Smooth muscle cell (in vitro differentiated cells): ENCODE measurements at regions not wholly inside any gene's neighbourhood (a gene's known extent, or its start where the extent isn't known, plus 50 kb on each side); places are given as distances from the start of the nearest gene placed in this dataset.

Source experiments
- DNase-seq: peaks from one replicate; lab custom pipeline; 2025; ENCODE audit not compliant: unreplicated experiment; lab: John Stamatoyannopoulos, UW
- H2AFZ ChIP-seq: fragments of 200-600 bp; sonication (generic); 2 replicates; pipeline ENCODE4 v1.6.0; 2016; ENCODE audit warnings: antibody characterized with exemption, low read depth, mild to moderate bottlenecking
- H3F3A ChIP-seq: fragments of 200-600 bp; sonication (generic); 2 replicates; pipeline ENCODE4 v1.6.0; 2017; ENCODE audit warnings: antibody characterized with exemption, low read depth
- H3K27ac ChIP-seq: fragments of 200-600 bp; sonication (generic); 2 replicates; pipeline ENCODE4 v1.5.1; 2016; ENCODE audit warnings: low read depth, mild to moderate bottlenecking
- H3K27me3 ChIP-seq: fragments of 200-600 bp; sonication (generic); 2 replicates; pipeline ENCODE4 v1.6.1; 2016; ENCODE audit warnings: low read depth, mild to moderate bottlenecking
- H3K36me3 ChIP-seq: fragments of 200-600 bp; sonication (generic); 2 replicates; pipeline ENCODE4 v1.5.1; 2016; ENCODE audit warnings: low read depth
- H3K4me1 ChIP-seq: fragments of 200-600 bp; sonication (generic); 2 replicates; pipeline ENCODE4 v1.5.1; 2016; ENCODE audit warnings: low read depth
- H3K4me2 ChIP-seq: fragments of 200-600 bp; sonication (generic); 2 replicates; pipeline ENCODE4 v1.6.0; 2016; ENCODE audit warnings: mild to moderate bottlenecking
- H3K4me3 ChIP-seq: fragments of 200-600 bp; sonication (generic); 2 replicates; pipeline ENCODE4 v1.5.1; 2016; ENCODE audit warnings: mild to moderate bottlenecking
- H3K79me2 ChIP-seq: fragments of 200-600 bp; sonication (generic); 2 replicates; pipeline ENCODE4 v1.6.0; 2016; ENCODE audit warnings: low read depth, mild to moderate bottlenecking
- H3K9ac ChIP-seq: fragments of 200-600 bp; sonication (generic); 2 replicates; pipeline ENCODE4 v1.6.0; 2016; ENCODE audit warnings: low read depth
- H3K9me3 ChIP-seq: fragments of 200-600 bp; sonication (generic); replicated peaks from 2 replicates; pipeline ENCODE4 v1.5.1; 2016; ENCODE audit warnings: low read depth
- H4K20me1 ChIP-seq: fragments of 200-600 bp; sonication (generic); 2 replicates; pipeline ENCODE4 v1.6.0; 2016; ENCODE audit warnings: low read depth
- CTCF ChIP-seq: fragments of 200-600 bp; sonication (generic); IDR thresholded peaks from 2 replicates; pipeline ENCODE4 v1.5.1; 2017; ENCODE audit warnings: borderline replicate concordance, mild to moderate bottlenecking, antibody characterized with exemption; ENCODE audit not compliant: insufficient read depth, poor library complexity, severe bottlenecking
- WGBS: methylation state at CpG from one replicate; pipeline ENCODE4 v1.1.7; 2016; ENCODE audit warnings: low lambda C conversion rate; 5-methylcytosine and 5-hydroxymethylcytosine counted together

GRCh38 chr7:19623676-19624075 is 85.2 kb downstream of the POLR1F start:
- Histone ChIP-seq H3K4me2 (no peak overlapping the region), H4K20me1 (no peaks in the 10 kb centered on the region), H3K9me3 (peaks cover 6% of the 10 kb centered on the region), H3K9ac (no peak overlapping the region), H2AFZ (no peak overlapping the region), H3F3A (no peaks in the 10 kb centered on the region), H3K36me3 (no peaks in the 10 kb centered on the region), H3K79me2 (no peaks in the 10 kb centered on the region), H3K27me3 (no peaks in the 10 kb centered on the region), H3K4me1 (no peaks in the 10 kb centered on the region), H3K4me3 (no peak overlapping the region), H3K27ac (no peak overlapping the region)
- no peak for DNase-seq
- no peak for TF ChIP-seq CTCF
- 89% methylated on average over 1 of the region's 1 CpG for WGBS

- 92% methylated on average over 2 of the region's 2 CpGs for WGBS
- Histone ChIP-seq H3K9me3 (peaks cover 6% of the 10 kb centered on the region), H3K27me3 (no peaks in the 10 kb centered on the region), H3F3A (no peaks in the 10 kb centered on the region), H3K27ac (no peak overlapping the region), H4K20me1 (no peaks in the 10 kb centered on the region), H3K4me2 (no peak overlapping the region), H3K4me3 (no peak overlapping the region), H2AFZ (no peak overlapping the region), H3K36me3 (no peaks in the 10 kb centered on the region), H3K9ac (no peak overlapping the region), H3K79me2 (no peaks in the 10 kb centered on the region), H3K4me1 (no peaks in the 10 kb centered on the region)
- TF ChIP-seq CTCF, result no peak
- no peak for DNase-seq
Measured at GRCh38 chr7:19621740-19622139, 87.1 kb downstream of the POLR1F start.

- H3K4me2 ChIP-seq, result no peak overlapping the region
- DNase-seq, result no peak
- no peaks in the 10 kb centered on the region for H3K4me1 ChIP-seq
- H4K20me1 ChIP-seq, result no peaks in the 10 kb centered on the region
- TF ChIP-seq CTCF, result no peak
- peaks cover 6% of the 10 kb centered on the region for H3K9me3 ChIP-seq
- no peak overlapping the region for H3K27ac ChIP-seq
- no peak overlapping the region for H3K9ac ChIP-seq
- H3K4me3 ChIP-seq, result no peak overlapping the region
- no peaks in the 10 kb centered on the region for H3K36me3 ChIP-seq
- no peaks in the 10 kb centered on the region for H3K27me3 ChIP-seq
- no peaks in the 10 kb centered on the region for H3F3A ChIP-seq
- H2AFZ ChIP-seq, result no peak overlapping the region
- WGBS, result 83% methylated on average over 2 of the region's 2 CpGs
- H3K79me2 ChIP-seq, result no peaks in the 10 kb centered on the region
Measured at GRCh38 chr7:19620470-19620869, 88.4 kb downstream of the POLR1F start.

GRCh38 chr7:19619122-19619521 is 89.7 kb downstream of the POLR1F start:
- no peak for TF ChIP-seq CTCF
- no peak for DNase-seq
- H2AFZ ChIP-seq, result no peak overlapping the region
- no peak overlapping the region for H3K4me3 ChIP-seq
- H3K4me1 ChIP-seq, result no peaks in the 10 kb centered on the region
- H3K36me3 ChIP-seq, result no peaks in the 10 kb centered on the region
- H3K9me3 ChIP-seq, result no peaks in the 10 kb centered on the region
- WGBS, result 86% methylated on average over 1 of the region's 1 CpG
- no peaks in the 10 kb centered on the region for H4K20me1 ChIP-seq
- H3K27me3 ChIP-seq, result no peaks in the 10 kb centered on the region
- H3K4me2 ChIP-seq, result no peak overlapping the region
- no peak overlapping the region for H3K9ac ChIP-seq
- H3K27ac ChIP-seq, result no peak overlapping the region
- H3K79me2 ChIP-seq, result no peaks in the 10 kb centered on the region
- no peaks in the 10 kb centered on the region for H3F3A ChIP-seq
